ENCODE measurements at regions not wholly inside any gene's neighbourhood (a gene's known extent, or its start where the extent isn't known, plus 50 kb on each side); places are given as distances from the start of the nearest gene placed in this dataset.

DNA sequence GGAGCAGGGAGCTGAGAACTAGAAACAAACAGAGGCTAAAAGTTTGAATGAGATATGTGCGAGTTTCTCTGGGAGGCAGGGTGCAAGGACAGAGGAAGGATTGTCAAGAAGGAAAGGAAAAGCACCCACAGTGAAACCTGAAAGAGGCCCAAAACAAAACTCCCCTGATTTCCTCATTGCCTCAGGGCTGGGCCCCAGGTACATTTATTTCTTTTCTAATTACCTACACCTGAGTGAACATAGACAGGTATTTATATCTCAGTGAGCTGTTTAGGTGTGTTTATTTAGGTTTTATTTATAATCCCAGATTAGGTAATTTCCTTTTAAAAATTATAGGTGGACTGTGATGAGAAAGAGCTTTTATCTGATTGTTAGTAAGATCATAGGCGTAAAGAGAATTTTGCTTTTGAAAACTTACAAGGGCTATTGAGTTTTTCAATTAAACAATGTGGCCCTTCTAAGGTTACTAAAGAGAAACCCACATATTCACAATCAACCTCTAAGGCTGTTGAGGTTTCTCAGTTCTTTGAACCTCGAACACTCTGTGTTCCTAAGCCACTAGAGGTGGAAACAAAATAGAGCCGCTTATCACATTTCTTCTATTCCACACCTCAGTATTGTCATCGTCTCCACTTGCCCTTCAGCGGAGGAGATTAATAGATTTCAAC, 344.8 kb downstream of the ZNF608 start:
- WGBS, 2 donors, result 89 to 90% methylated on average over 6 of the region's 6 CpGs
- intact Hi-C loops (cut with DNase I; ENCODE audit: low total_unique reads), result no loop called here
- no peaks in the 10 kb centered on the region for H3K27me3 ChIP-seq
- no peaks in the 10 kb centered on the region for H3K9me3 ChIP-seq
- DNase-seq, result no peak
- H3K4me3 ChIP-seq, result no peak overlapping the region
- H3K4me1 ChIP-seq, result no peaks in the 10 kb centered on the region
- TF ChIP-seq, protein P1, sequence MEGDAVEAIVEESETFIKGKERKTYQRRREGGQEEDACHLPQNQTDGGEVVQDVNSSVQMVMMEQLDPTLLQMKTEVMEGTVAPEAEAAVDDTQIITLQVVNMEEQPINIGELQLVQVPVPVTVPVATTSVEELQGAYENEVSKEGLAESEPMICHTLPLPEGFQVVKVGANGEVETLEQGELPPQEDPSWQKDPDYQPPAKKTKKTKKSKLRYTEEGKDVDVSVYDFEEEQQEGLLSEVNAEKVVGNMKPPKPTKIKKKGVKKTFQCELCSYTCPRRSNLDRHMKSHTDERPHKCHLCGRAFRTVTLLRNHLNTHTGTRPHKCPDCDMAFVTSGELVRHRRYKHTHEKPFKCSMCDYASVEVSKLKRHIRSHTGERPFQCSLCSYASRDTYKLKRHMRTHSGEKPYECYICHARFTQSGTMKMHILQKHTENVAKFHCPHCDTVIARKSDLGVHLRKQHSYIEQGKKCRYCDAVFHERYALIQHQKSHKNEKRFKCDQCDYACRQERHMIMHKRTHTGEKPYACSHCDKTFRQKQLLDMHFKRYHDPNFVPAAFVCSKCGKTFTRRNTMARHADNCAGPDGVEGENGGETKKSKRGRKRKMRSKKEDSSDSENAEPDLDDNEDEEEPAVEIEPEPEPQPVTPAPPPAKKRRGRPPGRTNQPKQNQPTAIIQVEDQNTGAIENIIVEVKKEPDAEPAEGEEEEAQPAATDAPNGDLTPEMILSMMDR (IDR thresholded peaks at IDR 0.05), result no peak
- no peak for TF ChIP-seq POLR2A (IDR thresholded peaks at IDR 0.05)
- H3K36me3 ChIP-seq (ENCODE audit: low read depth, missing control alignments), result no peaks in the 10 kb centered on the region
- H3K27ac ChIP-seq, result no peak overlapping the region

DNA sequence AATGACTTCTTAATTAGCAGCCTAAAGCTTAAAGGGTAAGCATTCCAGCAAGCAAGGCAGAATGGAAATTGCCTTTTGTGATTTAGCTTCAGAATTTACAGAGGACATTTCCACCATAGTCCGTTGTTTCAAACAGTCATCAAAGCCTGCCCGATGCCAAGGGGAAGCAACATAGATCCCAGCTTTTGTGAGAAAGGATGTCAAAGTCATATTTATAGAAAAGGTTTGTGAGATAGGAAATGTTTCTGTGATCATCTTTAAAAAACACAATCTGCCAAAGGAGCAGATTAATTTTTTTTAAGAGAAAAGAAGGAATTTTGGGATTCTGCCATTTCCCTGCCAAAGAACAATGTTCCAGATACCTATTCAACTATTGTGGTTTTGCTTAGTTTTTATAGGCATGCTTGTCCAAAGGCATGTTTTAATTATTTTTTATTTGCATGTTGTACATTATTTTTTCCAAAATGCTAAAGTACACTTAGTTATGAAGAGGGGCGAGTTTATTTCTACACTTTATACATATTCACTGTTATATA, 346.9 kb downstream of the ZNF608 start:
- WGBS, 2 donors, result 67 to 76% methylated on average over 3 of the region's 3 CpGs
- intact Hi-C loops (cut with DNase I; ENCODE audit: low total_unique reads), result no loop called here
- DNase-seq, result no peak
- no peak overlapping the region for H3K4me3 ChIP-seq
- H3K27ac ChIP-seq, result no peak overlapping the region
- H3K36me3 ChIP-seq (ENCODE audit: low read depth, missing control alignments), result no peaks in the 10 kb centered on the region
- H3K27me3 ChIP-seq, result no peaks in the 10 kb centered on the region
- H3K9me3 ChIP-seq, result no peaks in the 10 kb centered on the region
- H3K4me1 ChIP-seq, result no peaks in the 10 kb centered on the region
- TF ChIP-seq POLR2A (IDR thresholded peaks at IDR 0.05), result no peak
- TF ChIP-seq, protein P1 (IDR thresholded peaks at IDR 0.05), result no peak

DNA sequence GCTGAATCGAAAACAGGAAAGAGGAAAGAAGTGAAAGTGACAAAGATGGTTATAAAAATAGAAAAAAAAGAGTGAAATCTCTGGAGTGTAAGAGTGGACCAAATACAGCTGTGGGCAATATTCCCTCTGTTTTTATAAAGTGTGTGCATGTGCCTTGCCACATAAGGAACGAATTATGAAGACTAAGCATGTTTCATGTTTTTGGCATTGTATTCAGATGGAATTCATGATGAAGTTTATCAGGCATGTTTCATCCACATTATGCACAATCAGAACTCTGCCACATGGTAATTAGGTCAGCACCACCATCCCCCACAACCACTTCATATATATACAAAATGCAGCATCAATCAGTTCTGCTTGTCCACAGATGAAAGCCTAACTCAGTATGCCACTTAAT, 348.0 kb downstream of the ZNF608 start:
- intact Hi-C loops (cut with DNase I; ENCODE audit: low total_unique reads), result no loop called here
- TF ChIP-seq, protein P1 (IDR thresholded peaks at IDR 0.05), result no peak
- no peak for TF ChIP-seq POLR2A (IDR thresholded peaks at IDR 0.05)
- Histone ChIP-seq H3K9me3 (no peaks in the 10 kb centered on the region), H3K4me1 (no peaks in the 10 kb centered on the region), H3K36me3 (ENCODE audit: low read depth, missing control alignments) (no peaks in the 10 kb centered on the region), H3K27me3 (no peaks in the 10 kb centered on the region), H3K27ac (no peak overlapping the region), H3K4me3 (no peak overlapping the region)
- DNase-seq, result no peak
- 67 to 72% methylated on average over 2 of the region's 2 CpGs for WGBS, 2 donors

DNA sequence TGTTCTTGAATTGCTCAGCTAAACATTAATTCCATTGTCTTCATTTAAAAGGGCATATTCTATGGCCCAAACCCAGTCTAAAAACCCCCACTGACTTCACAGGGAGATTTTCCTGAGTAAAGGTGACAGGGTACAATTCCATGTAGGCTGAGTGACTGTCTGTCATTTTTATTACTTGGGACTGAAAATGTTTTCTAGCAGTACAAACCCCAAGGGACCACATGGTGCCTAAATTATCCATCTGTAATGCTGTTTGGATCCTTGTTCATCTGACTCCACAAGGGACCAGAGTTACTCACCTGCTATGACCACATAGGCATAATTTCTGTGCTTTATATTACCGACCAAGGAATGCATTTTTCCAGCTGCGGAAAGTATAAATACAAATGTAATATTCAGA, 349.1 kb downstream of the ZNF608 start:
- intact Hi-C loops (cut with DNase I; ENCODE audit: low total_unique reads), result no loop called here
- no peaks in the 10 kb centered on the region for H3K9me3 ChIP-seq
- WGBS, 2 donors, result 95 to 97% methylated on average over 2 of the region's 2 CpGs
- H3K36me3 ChIP-seq (ENCODE audit: low read depth, missing control alignments), result no peaks in the 10 kb centered on the region
- H3K4me1 ChIP-seq, result no peaks in the 10 kb centered on the region
- H3K27ac ChIP-seq, result no peak overlapping the region
- no peak for DNase-seq
- H3K4me3 ChIP-seq, result no peak overlapping the region
- no peaks in the 10 kb centered on the region for H3K27me3 ChIP-seq
- TF ChIP-seq, protein P1 (IDR thresholded peaks at IDR 0.05), result no peak
- no peak for TF ChIP-seq POLR2A (IDR thresholded peaks at IDR 0.05)

DNA sequence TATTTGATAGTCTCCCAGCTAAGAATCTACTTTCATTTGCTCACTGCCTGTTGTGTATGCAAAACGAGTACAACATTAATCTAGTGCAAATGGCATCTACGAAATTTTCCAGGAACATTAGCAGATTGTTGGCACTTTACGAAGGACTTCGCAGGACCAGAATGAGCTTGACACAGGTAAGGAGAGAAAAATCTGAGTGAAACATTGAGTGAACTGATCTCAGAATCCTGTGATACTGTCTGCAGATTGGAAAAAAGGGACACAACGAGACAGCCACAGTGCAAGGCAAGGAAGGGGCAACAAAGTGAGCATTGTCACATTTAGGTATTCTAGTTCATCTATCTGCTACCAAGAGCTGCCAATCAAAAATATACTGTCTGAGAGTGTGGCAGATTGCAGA, 350.5 kb downstream of the ZNF608 start:
- intact Hi-C loops (cut with DNase I; ENCODE audit: low total_unique reads), result no loop called here
- 80 to 87% methylated on average over 5 of the region's 5 CpGs for WGBS, 2 donors

More for the DNA sequence above, 350.5 kb downstream of the ZNF608 start:
- H3K4me3 ChIP-seq, result no peak overlapping the region
- no peaks in the 10 kb centered on the region for H3K27me3 ChIP-seq
- DNase-seq, result no peak
- no peaks in the 10 kb centered on the region for H3K36me3 ChIP-seq (ENCODE audit: low read depth, missing control alignments)
- no peak overlapping the region for H3K27ac ChIP-seq
- H3K9me3 ChIP-seq, result no peaks in the 10 kb centered on the region
- no peak for TF ChIP-seq POLR2A (IDR thresholded peaks at IDR 0.05)
- TF ChIP-seq, protein P1 (IDR thresholded peaks at IDR 0.05), result no peak
- H3K4me1 ChIP-seq, result no peaks in the 10 kb centered on the region
